Cardiac muscle cell (in vitro differentiated cells and primary cell): ENCODE measurements at regions not wholly inside any gene's neighbourhood (a gene's known extent, or its start where the extent isn't known, plus 50 kb on each side); places are given as distances from the start of the nearest gene placed in this dataset.
"Not testable (repeated sequence)": the region's sequence is repeated elsewhere in the genome, so short reads cannot be mapped to it uniquely, and the experiment has no call there.

Experiments
- DNase-seq, 2 donors: peaks; one replicate each; pipeline versions ENCODE4 v3.0.0 to v3.0.0-alpha.2; 2010 to 2017; ENCODE audit warnings: low read depth in 1 of 2, low spot score in 1 of 2
- H3K27ac ChIP-seq: fragments of 200-600 bp; sonication (generic); 2 replicates; pipeline ENCODE4 v1.5.1; 2016
- H3K27me3 ChIP-seq: fragments of 200-600 bp; sonication (generic); 2 replicates; pipeline ENCODE4 v1.6.0; 2016; ENCODE audit warnings: control low read depth
- H3K36me3 ChIP-seq: fragments of 200-600 bp; sonication (generic); 2 replicates; pipeline ENCODE4 v1.5.1; 2016; ENCODE audit warnings: control low read depth
- H3K4me1 ChIP-seq: fragments of 200-600 bp; sonication (generic); 2 replicates; pipeline ENCODE4 v1.8.1; 2017; ENCODE audit warnings: low read depth, mild to moderate bottlenecking, mixed run types
- H3K4me3 ChIP-seq: fragments of 200-600 bp; sonication (generic); 2 replicates; pipeline ENCODE4 v1.5.1; 2016; ENCODE audit warnings: mild to moderate bottlenecking
- H3K9me3 ChIP-seq: fragments of 200-600 bp; sonication (generic); 2 replicates; pipeline ENCODE4 v1.5.1; 2017; ENCODE audit warnings: low read depth, mild to moderate bottlenecking, control low read depth
- CTCF ChIP-seq: IDR thresholded peaks from 2 replicates; pipeline ENCODE4 v1.5.1; 2012; ENCODE audit warnings: low read depth, mild to moderate bottlenecking, low read length

GRCh38 chr9:81789721-81790120 is 100.4 kb upstream of the TLE1 start:
- DNase-seq = peak in 1 of 2 donors; percentile 77
- no peak for TF ChIP-seq CTCF
- Histone ChIP-seq H3K27me3 (peaks cover 8% of the 10 kb centered on the region), H3K4me1 (no peaks in the 10 kb centered on the region), H3K9me3 (no peaks in the 10 kb centered on the region), H3K4me3 (no peak overlapping the region), H3K36me3 (no peaks in the 10 kb centered on the region), H3K27ac (no peak overlapping the region)

GRCh38 chr9:81790166-81790565 is 100.8 kb upstream of the TLE1 start:
- H3K4me1 ChIP-seq = no peaks in the 10 kb centered on the region
- H3K4me3 ChIP-seq = no peak overlapping the region
- no peaks in the 10 kb centered on the region for H3K9me3 ChIP-seq
- H3K36me3 ChIP-seq = no peaks in the 10 kb centered on the region
- no peak for DNase-seq
- H3K27ac ChIP-seq = no peak overlapping the region
- TF ChIP-seq CTCF = no peak
- H3K27me3 ChIP-seq = peaks cover 8% of the 10 kb centered on the region

GRCh38 chr9:81791076-81791475 is 101.7 kb upstream of the TLE1 start:
- Histone ChIP-seq H3K9me3 (no peaks in the 10 kb centered on the region), H3K36me3 (no peaks in the 10 kb centered on the region), H3K27ac (no peak overlapping the region), H3K27me3 (peaks cover 8% of the 10 kb centered on the region), H3K4me1 (no peaks in the 10 kb centered on the region), H3K4me3 (no peak overlapping the region)
- no peak for DNase-seq
- TF ChIP-seq CTCF = no peak

GRCh38 chr9:81798606-81799005 is 109.3 kb upstream of the TLE1 start:
- DNase-seq = no peak
- Histone ChIP-seq H3K36me3 (no peaks in the 10 kb centered on the region), H3K4me1 (no peaks in the 10 kb centered on the region), H3K27me3 (peaks cover 2% of the 10 kb centered on the region), H3K27ac (no peak overlapping the region), H3K4me3 (no peak overlapping the region), H3K9me3 (no peaks in the 10 kb centered on the region)
- no peak for TF ChIP-seq CTCF

- TF ChIP-seq CTCF = no peak
- Histone ChIP-seq H3K4me1 (no peaks in the 10 kb centered on the region), H3K36me3 (no peaks in the 10 kb centered on the region), H3K4me3 (no peak overlapping the region), H3K9me3 (no peaks in the 10 kb centered on the region), H3K27me3 (peaks cover 5% of the 10 kb centered on the region), H3K27ac (no peak overlapping the region)
- no peak for DNase-seq
Observed at GRCh38 chr9:81801190-81801589, 111.8 kb upstream of the TLE1 start.

- no peak for DNase-seq
- no peaks in the 10 kb centered on the region for H3K9me3 ChIP-seq
- H3K27ac ChIP-seq = no peak overlapping the region
- no peak overlapping the region for H3K4me3 ChIP-seq
- H3K27me3 ChIP-seq = peaks cover 5% of the 10 kb centered on the region
- no peak for TF ChIP-seq CTCF
- H3K4me1 ChIP-seq = no peaks in the 10 kb centered on the region
- no peaks in the 10 kb centered on the region for H3K36me3 ChIP-seq
Observed at GRCh38 chr9:81804306-81804705, 115.0 kb upstream of the TLE1 start.

GRCh38 chr9:81811688-81812087 is 116.5 kb upstream of the SPATA31D4 start:
- peaks cover 21% of the 10 kb centered on the region for H3K27me3 ChIP-seq
- not testable (repeated sequence) for H3K9me3 ChIP-seq, H3K36me3 ChIP-seq, H3K4me3 ChIP-seq, DNase-seq, H3K27ac ChIP-seq, H3K4me1 ChIP-seq
